ENCODE measurements at regions not wholly inside any gene's neighbourhood (a gene's known extent, or its start where the extent isn't known, plus 50 kb on each side); places are given as distances from the start of the nearest gene placed in this dataset.

DNA sequence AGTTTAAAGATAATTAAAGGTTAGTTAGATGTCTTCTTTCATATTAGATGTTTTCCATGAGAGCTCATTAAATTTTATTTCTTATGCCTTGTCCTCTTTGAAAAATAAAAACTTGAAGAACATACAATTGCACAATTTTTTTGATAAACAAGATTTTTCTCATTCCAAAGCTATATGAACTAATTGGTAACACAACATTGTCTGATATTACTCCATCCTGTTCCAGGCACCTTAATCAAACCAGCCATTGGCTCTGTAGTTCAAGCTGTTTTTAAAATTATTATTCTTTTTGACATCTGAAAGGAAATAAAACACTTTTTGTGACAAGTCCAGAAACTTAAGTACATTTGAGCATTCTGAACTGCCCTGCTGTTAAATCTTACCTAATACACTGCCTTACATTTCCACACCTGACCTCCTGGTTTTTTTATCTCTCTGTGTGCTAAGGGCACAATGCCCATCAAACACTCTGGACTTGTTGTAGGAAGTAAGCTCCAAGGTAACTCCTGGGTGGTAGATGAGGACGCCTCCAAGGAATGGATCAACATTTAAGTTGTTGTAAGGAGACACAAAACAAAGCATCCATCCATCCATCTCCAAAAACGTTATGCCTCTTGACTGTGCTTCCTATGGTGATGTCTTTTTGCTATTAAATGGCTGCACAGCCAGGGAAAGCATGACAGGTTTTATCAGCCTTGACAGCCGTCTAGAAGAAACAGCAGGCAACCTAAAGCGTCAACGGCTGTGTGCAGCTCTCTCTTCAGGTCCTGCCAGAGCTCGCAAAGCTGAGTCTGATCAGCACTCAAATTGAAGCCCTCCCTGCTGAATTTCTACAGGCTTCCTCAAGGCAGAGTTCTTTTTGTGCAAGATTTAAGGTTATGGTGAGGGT lies 449.9 kb upstream of the FLRT2 start:
- Histone ChIP-seq H3K4me2 (ENCODE audit: insufficient read depth, low read length) (no peak overlapping the region), H3K36me3 (ENCODE audit: control insufficient read depth in 2 of 2, extremely low read depth in 1 of 2, insufficient read depth in 2 of 2, low read length in 2 of 2) (no peaks in the 10 kb centered on the region), H3K4me1 (ENCODE audit: control insufficient read depth, extremely low read depth, insufficient read depth, low read length) (no peaks in the 10 kb centered on the region), H3K4me3 (replicated peaks in 1 of 3; ENCODE audit: insufficient read depth in 1 of 3, low read depth in 1 of 3, low read length in 3 of 3) (no peak overlapping the region), H4K20me1 (replicated peaks; ENCODE audit: control insufficient read depth, extremely low read depth, insufficient read depth, low read length) (no peaks in the 10 kb centered on the region), H2AFZ (ENCODE audit: low read depth, low read length) (no peak overlapping the region), H3K27ac (ENCODE audit: insufficient read depth, low read depth, low read length) (no peak overlapping the region), H3K9ac (replicated peaks; ENCODE audit: extremely low read depth, insufficient read depth, low read length) (no peak overlapping the region), H3K27me3 (ENCODE audit: control insufficient read depth in 2 of 2, insufficient read depth in 2 of 2, low read length in 2 of 2) (no peaks in the 10 kb centered on the region), H3K79me2 (ENCODE audit: control insufficient read depth, insufficient read depth, low read length) (no peaks in the 10 kb centered on the region), H3K9me3 (replicated peaks; ENCODE audit: control insufficient read depth, insufficient read depth, low read length) (no peaks in the 10 kb centered on the region), H3K9me1 (replicated peaks; ENCODE audit: control insufficient read depth, extremely low read depth, insufficient read depth, low read length) (no peaks in the 10 kb centered on the region)
- intact Hi-C loops (cut with micrococcal nuclease), result no loop called here
- TF ChIP-seq EZH2 (IDR thresholded peaks at IDR 0.05; ENCODE audit: borderline replicate concordance, low read depth, low read length, severe bottlenecking) (no peak), GATA2 (IDR thresholded peaks at IDR 0.05; ENCODE audit: insufficient read depth, insufficient read length, low read depth, low read length) (no peak), JUN (IDR thresholded peaks at IDR 0.05; ENCODE audit: borderline replicate concordance, insufficient read depth, insufficient read length, low read depth) (no peak), POLR2AphosphoS5 (IDR thresholded peaks at IDR 0.05; ENCODE audit: insufficient read depth, low read depth, low read length) (no peak), FOS (IDR thresholded peaks at IDR 0.05; ENCODE audit: borderline replicate concordance, insufficient read depth, low read length) (no peak), POLR2A (IDR thresholded peaks at IDR 0.05; ENCODE audit: low read depth, low read length) (no peak), MYC (IDR thresholded peaks at IDR 0.05; ENCODE audit: low read depth, low read length) (no peak)
- CTCF ChIA-PET, result interaction anchor here (1.1 kb wide), 2 partner anchors 16 to 41 kb away, joined by 3 read pairs; no protein-coding TSS in a partner anchor
- POLR2A ChIA-PET, result no interaction called here
- BruUV-seq (replicated peaks), result no TSS peak
- DNase-seq (ENCODE audit: low read depth, low spot score) (no peak), FAIRE-seq (no peak)
- dilution Hi-C loops (cut with MboI; ENCODE audit: extremely low pct_ligation_motif_present, low sequenced_read_pairs), result no loop called here

DNA sequence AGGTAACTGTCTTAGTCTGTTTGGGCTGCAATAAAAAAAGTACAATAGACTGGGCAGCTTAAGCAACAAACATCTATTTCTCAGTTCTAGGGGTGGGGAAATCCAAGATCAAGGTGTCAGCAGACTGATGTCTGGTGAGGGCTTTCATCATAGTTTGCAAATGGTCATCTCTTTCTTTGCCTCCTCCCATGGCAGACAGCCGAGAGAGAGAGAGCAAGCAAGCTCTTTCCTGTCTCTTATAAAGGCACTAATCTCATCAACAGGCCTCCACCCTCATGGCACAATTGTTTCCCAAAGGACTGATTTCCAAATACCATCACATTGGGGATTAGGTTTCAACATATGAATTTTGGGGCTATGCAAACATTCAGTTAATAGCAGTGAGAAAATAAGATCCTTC lies 445.6 kb upstream of the FLRT2 start:
- Histone ChIP-seq H4K20me1 (replicated peaks; ENCODE audit: control insufficient read depth, extremely low read depth, insufficient read depth, low read length) (no peaks in the 10 kb centered on the region), H3K4me2 (ENCODE audit: insufficient read depth, low read length) (no peak overlapping the region), H3K36me3 (ENCODE audit: control insufficient read depth in 2 of 2, extremely low read depth in 1 of 2, insufficient read depth in 2 of 2, low read length in 2 of 2) (no peaks in the 10 kb centered on the region), H3K4me3 (replicated peaks in 1 of 3; ENCODE audit: insufficient read depth in 1 of 3, low read depth in 1 of 3, low read length in 3 of 3) (no peak overlapping the region), H3K27me3 (ENCODE audit: control insufficient read depth in 2 of 2, insufficient read depth in 2 of 2, low read length in 2 of 2) (no peaks in the 10 kb centered on the region), H3K79me2 (ENCODE audit: control insufficient read depth, insufficient read depth, low read length) (no peaks in the 10 kb centered on the region), H3K4me1 (ENCODE audit: control insufficient read depth, extremely low read depth, insufficient read depth, low read length) (no peaks in the 10 kb centered on the region), H2AFZ (ENCODE audit: low read depth, low read length) (no peak overlapping the region), H3K27ac (ENCODE audit: insufficient read depth, low read depth, low read length) (no peak overlapping the region), H3K9me3 (replicated peaks; ENCODE audit: control insufficient read depth, insufficient read depth, low read length) (no peaks in the 10 kb centered on the region), H3K9me1 (replicated peaks; ENCODE audit: control insufficient read depth, extremely low read depth, insufficient read depth, low read length) (no peaks in the 10 kb centered on the region), H3K9ac (replicated peaks; ENCODE audit: extremely low read depth, insufficient read depth, low read length) (no peak overlapping the region)
- no peak for DNase-seq (ENCODE audit: low read depth, low spot score)
- POLR2A ChIA-PET, result no interaction called here
- dilution Hi-C loops (cut with MboI; ENCODE audit: extremely low pct_ligation_motif_present, low sequenced_read_pairs) (no loop called here), intact Hi-C loops (cut with micrococcal nuclease) (no loop called here)
- CTCF ChIA-PET, result no interaction called here
- no TSS peak for BruUV-seq (replicated peaks)
- TF ChIP-seq JUN (IDR thresholded peaks at IDR 0.05; ENCODE audit: borderline replicate concordance, insufficient read depth, insufficient read length, low read depth), result no peak
- TF ChIP-seq, protein P1, sequence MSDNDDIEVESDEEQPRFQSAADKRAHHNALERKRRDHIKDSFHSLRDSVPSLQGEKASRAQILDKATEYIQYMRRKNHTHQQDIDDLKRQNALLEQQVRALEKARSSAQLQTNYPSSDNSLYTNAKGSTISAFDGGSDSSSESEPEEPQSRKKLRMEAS (IDR thresholded peaks at IDR 0.05; ENCODE audit: insufficient read depth, insufficient read length), result no peak
- TF ChIP-seq POLR2AphosphoS5 (IDR thresholded peaks at IDR 0.05; ENCODE audit: insufficient read depth, low read depth, low read length), result no peak
- TF ChIP-seq EZH2 (IDR thresholded peaks at IDR 0.05; ENCODE audit: borderline replicate concordance, low read depth, low read length, severe bottlenecking), result no peak
- TF ChIP-seq, protein P2, sequence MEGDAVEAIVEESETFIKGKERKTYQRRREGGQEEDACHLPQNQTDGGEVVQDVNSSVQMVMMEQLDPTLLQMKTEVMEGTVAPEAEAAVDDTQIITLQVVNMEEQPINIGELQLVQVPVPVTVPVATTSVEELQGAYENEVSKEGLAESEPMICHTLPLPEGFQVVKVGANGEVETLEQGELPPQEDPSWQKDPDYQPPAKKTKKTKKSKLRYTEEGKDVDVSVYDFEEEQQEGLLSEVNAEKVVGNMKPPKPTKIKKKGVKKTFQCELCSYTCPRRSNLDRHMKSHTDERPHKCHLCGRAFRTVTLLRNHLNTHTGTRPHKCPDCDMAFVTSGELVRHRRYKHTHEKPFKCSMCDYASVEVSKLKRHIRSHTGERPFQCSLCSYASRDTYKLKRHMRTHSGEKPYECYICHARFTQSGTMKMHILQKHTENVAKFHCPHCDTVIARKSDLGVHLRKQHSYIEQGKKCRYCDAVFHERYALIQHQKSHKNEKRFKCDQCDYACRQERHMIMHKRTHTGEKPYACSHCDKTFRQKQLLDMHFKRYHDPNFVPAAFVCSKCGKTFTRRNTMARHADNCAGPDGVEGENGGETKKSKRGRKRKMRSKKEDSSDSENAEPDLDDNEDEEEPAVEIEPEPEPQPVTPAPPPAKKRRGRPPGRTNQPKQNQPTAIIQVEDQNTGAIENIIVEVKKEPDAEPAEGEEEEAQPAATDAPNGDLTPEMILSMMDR (IDR thresholded peaks at IDR 0.05; ENCODE audit: extremely low read depth in 1 of 2, insufficient read depth in 1 of 2, low read depth in 1 of 2, low read length in 2 of 2), result no peak
- TF ChIP-seq GATA2 (IDR thresholded peaks at IDR 0.05; ENCODE audit: insufficient read depth, insufficient read length, low read depth, low read length), result no peak
- no peak for TF ChIP-seq MYC (IDR thresholded peaks at IDR 0.05; ENCODE audit: low read depth, low read length)
- no peak for TF ChIP-seq POLR2A (IDR thresholded peaks at IDR 0.05; ENCODE audit: low read depth, low read length)
- no peak for FAIRE-seq
